IMR-90 (cell line): ENCODE measurements at regions not wholly inside any gene's neighbourhood (a gene's known extent, or its start where the extent isn't known, plus 50 kb on each side); places are given as distances from the start of the nearest gene placed in this dataset.

Experiments
- ATAC-seq: fragments of 200-7000 bp; cut with Tn5 transposase; 2 replicates; pipeline ENCODE4 v1.9.1; 2020; ENCODE audit warnings: low read depth, mild to moderate bottlenecking, moderate library complexity
- BruUV-seq: library from RNA; stranded (reverse); fragments of 400-500 nt; replicated peaks from 2 replicates; lab custom pipeline; 2021; lab: Mats Ljungman, UMichigan
- CTCF ChIA-PET: fragments of 300-600 bp; formaldehyde crosslinking; extraction: SDS; loops from one replicate; lab custom pipeline; 2021; ENCODE audit warnings: antibody characterized with exemption; lab: Yijun Ruan, JAX
- POLR2A ChIA-PET: fragments of 300-600 bp; sonication (Branson Sonifier 250); formaldehyde crosslinking; loops from one replicate; lab custom pipeline; 2022; ENCODE audit warnings: antibody characterized with exemption; ENCODE audit not compliant: unreplicated experiment; lab: Charles Lee
- DNase-seq: peaks from one replicate; pipeline ENCODE4 v3.0.0; 2013
- H2AFZ ChIP-seq: replicated peaks from 2 replicates; pipeline ENCODE3; 2013; ENCODE audit warnings: low read length, mild to moderate bottlenecking; ENCODE audit not compliant: poor library complexity
- H2AK5ac ChIP-seq: 2 replicates; pipeline ENCODE4 v1.6.1; 2013; ENCODE audit warnings: low read depth, low read length, inconsistent platforms
- H2AK9ac ChIP-seq: replicated peaks from 2 replicates; pipeline ENCODE3; 2013; ENCODE audit warnings: mild to moderate bottlenecking, low read depth, low read length, moderate library complexity; ENCODE audit not compliant: poor library complexity
- H2BK120ac ChIP-seq: 2 replicates; pipeline ENCODE4 v1.6.1; 2013; ENCODE audit warnings: low read depth, low read length, inconsistent platforms
- H2BK15ac ChIP-seq: 3 replicates; pipeline ENCODE4 v1.6.1; 2013; ENCODE audit warnings: low read depth, low read length, inconsistent platforms
- H2BK20ac ChIP-seq: 2 replicates; pipeline ENCODE4 v1.6.1; 2013; ENCODE audit warnings: low read depth, mild to moderate bottlenecking, inconsistent platforms, low read length, moderate library complexity
- H2BK5ac ChIP-seq: 2 replicates; pipeline ENCODE4 v1.6.1; 2013; ENCODE audit warnings: mild to moderate bottlenecking, low read depth, low read length, inconsistent platforms; ENCODE audit not compliant: poor library complexity, severe bottlenecking
- H3K14ac ChIP-seq: replicated peaks from 2 replicates; pipeline ENCODE4 v1.6.1; 2013; ENCODE audit warnings: low read depth, low read length, inconsistent platforms
- H3K18ac ChIP-seq: 2 replicates; pipeline ENCODE4 v1.6.1; 2013; ENCODE audit warnings: low read depth, low read length, control low read depth
- H3K23ac ChIP-seq: 2 replicates; pipeline ENCODE4 v1.6.1; 2013; ENCODE audit warnings: low read depth, low read length, inconsistent platforms
- H3K27ac ChIP-seq: 2 replicates; pipeline ENCODE4 v1.5.1; 2013; ENCODE audit warnings: mild to moderate bottlenecking, control low read depth, low read length; ENCODE audit not compliant: insufficient read depth
- H3K27me3 ChIP-seq: 2 replicates; pipeline ENCODE4 v1.6.1; 2013; ENCODE audit warnings: low read length; ENCODE audit not compliant: control insufficient read depth, insufficient read depth
- H3K36me3 ChIP-seq: 2 replicates; pipeline ENCODE4 v1.6.1; 2013; ENCODE audit warnings: low read length, mixed read lengths; ENCODE audit not compliant: control insufficient read depth, insufficient read depth
- H3K4ac ChIP-seq: 2 replicates; pipeline ENCODE4 v1.6.1; 2013; ENCODE audit warnings: low read depth, low read length, inconsistent platforms
- H3K4me1 ChIP-seq: 2 replicates; pipeline ENCODE4 v1.6.1; 2013; ENCODE audit warnings: low read length, mixed read lengths; ENCODE audit not compliant: control insufficient read depth, insufficient read depth
- H3K4me2 ChIP-seq: 2 replicates; pipeline ENCODE4 v1.6.1; 2013; ENCODE audit warnings: low read depth, mild to moderate bottlenecking, control low read depth, low read length, moderate library complexity
- H3K4me3 ChIP-seq: 2 replicates; pipeline ENCODE4 v1.5.1; 2013; ENCODE audit warnings: low read depth, mild to moderate bottlenecking, control low read depth, low read length, moderate library complexity; ENCODE audit not compliant: insufficient read depth
- H3K56ac ChIP-seq: 2 replicates; pipeline ENCODE4 v1.6.1; 2013; ENCODE audit warnings: low read length, inconsistent platforms; ENCODE audit not compliant: insufficient read depth; ENCODE audit errors: extremely low read depth
- H3K79me1 ChIP-seq, 2 experiments: 2 replicates each; pipeline ENCODE4 v1.6.1; 2013; ENCODE audit warnings: low read length in 2 of 2, inconsistent platforms in 1 of 2, low read depth in 1 of 2
- H3K9ac ChIP-seq: 2 replicates; pipeline ENCODE4 v1.6.1; 2013; ENCODE audit warnings: low read depth, low read length, control low read depth
- H3K9me1 ChIP-seq: 2 replicates; pipeline ENCODE4 v1.6.1; 2013; ENCODE audit warnings: low read length, inconsistent platforms; ENCODE audit not compliant: insufficient read depth
- H3K9me3 ChIP-seq: 2 replicates; pipeline ENCODE4 v1.6.1; 2013; ENCODE audit warnings: low read length; ENCODE audit not compliant: control insufficient read depth, insufficient read depth
- H4K20me1 ChIP-seq: 2 replicates; pipeline ENCODE4 v1.6.1; 2013; ENCODE audit warnings: low read length, inconsistent platforms; ENCODE audit not compliant: insufficient read depth
- H4K5ac ChIP-seq: 2 replicates; pipeline ENCODE4 v1.6.1; 2013; ENCODE audit warnings: mild to moderate bottlenecking, low read depth, low read length, control low read depth
- H4K8ac ChIP-seq, 2 experiments: 2 replicates each; pipeline ENCODE4 v1.6.1; 2013; ENCODE audit warnings: low read depth in 2 of 2, low read length in 2 of 2, control low read depth in 1 of 2, inconsistent platforms in 1 of 2
- H4K91ac ChIP-seq: 2 replicates; pipeline ENCODE4 v1.6.1; 2013; ENCODE audit warnings: low read depth, low read length, inconsistent platforms; ENCODE audit not compliant: insufficient read depth
- BHLHE40 ChIP-seq: fragments of 150-350 bp; IDR thresholded peaks from 2 replicates; pipeline ENCODE4 v1.6.1; 2016; ENCODE audit warnings: mild to moderate bottlenecking, low read depth, low read length
- CEBPB ChIP-seq: IDR thresholded peaks from 2 replicates; pipeline ENCODE4 v1.6.1; 2012; ENCODE audit warnings: low read depth, low read length, improper control_type of control experiment
- CHD1 ChIP-seq: IDR thresholded peaks from 2 replicates; pipeline ENCODE4 v1.6.1; 2012; ENCODE audit warnings: low read depth, low read length, improper control_type of control experiment
- CTCF ChIP-seq: conservative IDR thresholded peaks from 2 replicates; pipeline ENCODE4 v1.5.1; 2012; ENCODE audit warnings: mild to moderate bottlenecking, low read depth, low read length, improper control_type of control experiment
- ELK1 ChIP-seq: fragments of 150-350 bp; IDR thresholded peaks from 2 replicates; pipeline ENCODE4 v1.6.1; 2016; ENCODE audit warnings: low read depth, mild to moderate bottlenecking, low read length, moderate library complexity, borderline replicate concordance
- FOS ChIP-seq: fragments of 150-350 bp; IDR thresholded peaks from 2 replicates; pipeline ENCODE4 v1.6.1; 2016; ENCODE audit warnings: low read depth, low read length
- MAFK ChIP-seq: IDR thresholded peaks from 2 replicates; pipeline ENCODE4 v1.6.1; 2012; ENCODE audit warnings: low read depth, low read length, improper control_type of control experiment
- MAZ ChIP-seq: IDR thresholded peaks from 2 replicates; pipeline ENCODE4 v1.6.1; 2012; ENCODE audit warnings: low read depth, mild to moderate bottlenecking, low read length, improper control_type of control experiment, moderate library complexity, borderline replicate concordance
- MXI1 ChIP-seq: IDR thresholded peaks from 2 replicates; pipeline ENCODE4 v1.6.1; 2012; ENCODE audit warnings: low read depth, mild to moderate bottlenecking, low read length, moderate library complexity, borderline replicate concordance
- NFE2L2 ChIP-seq: fragments of 150-350 bp; IDR thresholded peaks from 2 replicates; pipeline ENCODE4 v1.6.1; 2016; ENCODE audit warnings: low read depth, mild to moderate bottlenecking, low read length
- POLR2A ChIP-seq: IDR thresholded peaks from 2 replicates; pipeline ENCODE4 v1.6.1; 2012; ENCODE audit warnings: mild to moderate bottlenecking, low read depth, low read length
- RAD21 ChIP-seq: IDR thresholded peaks from 2 replicates; pipeline ENCODE4 v1.6.1; 2012; ENCODE audit warnings: low read length, improper control_type of control experiment
- RCOR1 ChIP-seq: IDR thresholded peaks from 2 replicates; pipeline ENCODE4 v1.6.1; 2012; ENCODE audit warnings: mild to moderate bottlenecking, low read length, improper control_type of control experiment; ENCODE audit not compliant: insufficient replicate concordance
- RFX5 ChIP-seq: IDR thresholded peaks from 2 replicates; pipeline ENCODE4 v1.8.0; 2012; ENCODE audit warnings: low read depth, mild to moderate bottlenecking, low read length, moderate library complexity
- SMC3 ChIP-seq: fragments of 150-350 bp; IDR thresholded peaks from 2 replicates; pipeline ENCODE4 v1.6.1; 2016; ENCODE audit warnings: low read depth, mild to moderate bottlenecking, antibody characterized with exemption, low read length, moderate library complexity
- USF2 ChIP-seq: fragments of 150-350 bp; IDR thresholded peaks from 2 replicates; pipeline ENCODE4 v1.6.1; 2017; ENCODE audit warnings: mild to moderate bottlenecking, antibody characterized with exemption, low read length, low read depth
- WGBS, 2 experiments: methylation state at CpG; one replicate each; pipeline versions ENCODE4 v1.1.5 to v1.1.7; 2013; ENCODE audit warnings: missing lambda C conversion rate in 2 of 2; ENCODE audit not compliant: insufficient read length in 1 of 2; ENCODE audit errors: extremely low coverage in 2 of 2; 5-methylcytosine and 5-hydroxymethylcytosine counted together
- dilution Hi-C: fragments of 300-500 bp; cut with HindIII; formaldehyde crosslinking; loops from one replicate; pipeline ENCODE4 v1.14.3; 2018; ENCODE audit warnings: low sequenced_read_pairs; ENCODE audit not compliant: unreplicated experiment
- in situ Hi-C: fragments of 300-500 bp; cut with MboI; formaldehyde crosslinking; loops from 3 replicates; pipeline ENCODE4 v1.14.3; 2019; ENCODE audit warnings: low sequenced_read_pairs, inconsistent platforms, mixed read lengths
- intact Hi-C: fragments of 100-400 bp; cut with micrococcal nuclease; formaldehyde crosslinking; loops from 2 replicates; pipeline ENCODE4 v1.10.0; 2022

- in situ Hi-C loops (no loop called here), dilution Hi-C loops (no loop called here)
- no peak for ATAC-seq
Observed at GRCh38 chrX:42497356-42497755, 280.6 kb downstream of the PPP1R2C start.

More at GRCh38 chrX:42497356-42497755, 280.6 kb downstream of the PPP1R2C start:
- no peaks in the 10 kb centered on the region for H3K9me3 ChIP-seq
- POLR2A ChIA-PET: no interaction called here
- H2AK9ac ChIP-seq: no peak overlapping the region
- no CpG with 5 or more reads among the region's 4 CpGs for WGBS, 2 experiments
- no peak overlapping the region for H3K4me3 ChIP-seq
- intact Hi-C loops: no loop called here
- no peak overlapping the region for H3K27ac ChIP-seq
- no peak overlapping the region for H3K4ac ChIP-seq
- no peak overlapping the region for H2BK120ac ChIP-seq
- H3K9ac ChIP-seq: no peak overlapping the region
- CTCF ChIA-PET: no interaction called here
- H4K5ac ChIP-seq: no peak overlapping the region
- H3K27me3 ChIP-seq: peaks cover 7% of the 10 kb centered on the region
- no TSS peak for BruUV-seq
- no peak overlapping the region for H2AK5ac ChIP-seq
- H3K14ac ChIP-seq: no peak overlapping the region
- H2BK5ac ChIP-seq: no peak overlapping the region
- no peak overlapping the region for H3K18ac ChIP-seq
- no peaks in the 10 kb centered on the region for H4K20me1 ChIP-seq
- no peaks in the 10 kb centered on the region for H3K9me1 ChIP-seq
- TF ChIP-seq FOS (no peak), RCOR1 (no peak), NFE2L2 (no peak), ELK1 (no peak), SMC3 (no peak), CEBPB (no peak), POLR2A (no peak), CHD1 (no peak), USF2 (no peak), CTCF (no peak), MXI1 (no peak), RFX5 (no peak), MAFK (no peak), MAZ (no peak), RAD21 (no peak), BHLHE40 (no peak)
- no peaks in the 10 kb centered on the region for H3K79me1 ChIP-seq
- H2BK20ac ChIP-seq: no peak overlapping the region
- H3K4me2 ChIP-seq: no peak overlapping the region
- no peak overlapping the region for H2BK15ac ChIP-seq
- no peak overlapping the region for H3K23ac ChIP-seq
- no peak overlapping the region for H4K8ac ChIP-seq
- H3K36me3 ChIP-seq: no peaks in the 10 kb centered on the region
- no peak overlapping the region for H4K91ac ChIP-seq
- H2AFZ ChIP-seq: no peak overlapping the region
- H3K56ac ChIP-seq: no peak overlapping the region
- no peak for DNase-seq
- H3K4me1 ChIP-seq: no peaks in the 10 kb centered on the region
